ENCODE measurements at regions not wholly inside any gene's neighbourhood (a gene's known extent, or its start where the extent isn't known, plus 50 kb on each side); places are given as distances from the start of the nearest gene placed in this dataset.

DNA sequence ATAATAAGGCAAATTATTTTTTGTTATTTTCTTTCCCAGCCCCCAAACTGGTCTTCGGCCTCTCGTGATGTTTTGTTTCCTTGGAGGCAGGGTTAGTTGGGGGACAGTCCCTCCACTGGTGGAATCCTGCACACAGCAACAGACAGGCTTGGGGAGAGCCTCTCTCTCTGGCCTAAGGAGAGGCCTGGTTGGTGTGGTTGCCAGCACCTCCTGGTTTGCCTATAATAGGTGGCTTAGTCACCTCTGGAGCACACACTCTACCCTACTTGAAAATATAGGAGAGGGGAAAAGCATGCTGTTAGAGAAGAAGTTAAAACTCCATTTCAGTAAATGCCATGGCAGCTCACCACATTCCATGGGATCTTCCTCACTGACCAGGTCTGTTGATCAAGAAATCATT lies 417.2 kb upstream of the MEIS1 start:
- TF ChIP-seq, protein P1, sequence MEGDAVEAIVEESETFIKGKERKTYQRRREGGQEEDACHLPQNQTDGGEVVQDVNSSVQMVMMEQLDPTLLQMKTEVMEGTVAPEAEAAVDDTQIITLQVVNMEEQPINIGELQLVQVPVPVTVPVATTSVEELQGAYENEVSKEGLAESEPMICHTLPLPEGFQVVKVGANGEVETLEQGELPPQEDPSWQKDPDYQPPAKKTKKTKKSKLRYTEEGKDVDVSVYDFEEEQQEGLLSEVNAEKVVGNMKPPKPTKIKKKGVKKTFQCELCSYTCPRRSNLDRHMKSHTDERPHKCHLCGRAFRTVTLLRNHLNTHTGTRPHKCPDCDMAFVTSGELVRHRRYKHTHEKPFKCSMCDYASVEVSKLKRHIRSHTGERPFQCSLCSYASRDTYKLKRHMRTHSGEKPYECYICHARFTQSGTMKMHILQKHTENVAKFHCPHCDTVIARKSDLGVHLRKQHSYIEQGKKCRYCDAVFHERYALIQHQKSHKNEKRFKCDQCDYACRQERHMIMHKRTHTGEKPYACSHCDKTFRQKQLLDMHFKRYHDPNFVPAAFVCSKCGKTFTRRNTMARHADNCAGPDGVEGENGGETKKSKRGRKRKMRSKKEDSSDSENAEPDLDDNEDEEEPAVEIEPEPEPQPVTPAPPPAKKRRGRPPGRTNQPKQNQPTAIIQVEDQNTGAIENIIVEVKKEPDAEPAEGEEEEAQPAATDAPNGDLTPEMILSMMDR (IDR thresholded peaks at IDR 0.05; ENCODE audit: borderline replicate concordance, extremely low read depth, low read length, poor library complexity, severe bottlenecking) = no peak
- TF ChIP-seq EZH2 (IDR thresholded peaks at IDR 0.05; ENCODE audit: borderline replicate concordance, low read depth, low read length, severe bottlenecking) = no peak
